K562 (cell line): ENCODE measurements at regions not wholly inside any gene's neighbourhood (a gene's known extent, or its start where the extent isn't known, plus 50 kb on each side); places are given as distances from the start of the nearest gene placed in this dataset.
A peak's percentile ranks its signal among the peaks of the same experiment; 100 is the strongest.

ENCODE experiments used
- ATAC-seq: fragments of 200-7000 bp; cut with Tn5 transposase; 3 replicates; pipeline ENCODE4 v1.9.1; 2020; ENCODE audit warnings: moderate library complexity
- BruUV-seq: library from RNA; stranded (reverse); fragments of 400-500 nt; replicated peaks from 2 replicates; lab custom pipeline; 2021; lab: Mats Ljungman, UMichigan
- CTCF ChIA-PET: fragments of 300-600 bp; formaldehyde crosslinking; extraction: SDS; loops from one replicate; lab custom pipeline; 2021; ENCODE audit warnings: low intra/inter-chr PET ratio; lab: Yijun Ruan, JAX
- POLR2A ChIA-PET: fragments of 300-600, 350-650 bp; sonication (Branson Sonifier 250); formaldehyde crosslinking; extraction: SDS; loops from one replicate; lab custom pipeline; 2021; ENCODE audit warnings: antibody characterized with exemption, inconsistent platforms; lab: Yijun Ruan, JAX
- DNase-seq, 4 experiments: peaks; one replicate each; pipeline versions ENCODE4 v3.0.0 to v3.0.0-alpha.2; 2011 to 2018; ENCODE audit warnings: low spot score in 3 of 4, mixed read lengths in 3 of 4; ENCODE audit errors: extremely low read depth in 1 of 4
- FAIRE-seq: peaks from 2 replicates; lab custom pipeline; 2011; peaks lifted over from hg19 to GRCh38; lab: Jason Lieb, UNC
- H2AFZ ChIP-seq: 2 replicates; pipeline ENCODE4 v1.6.0; 2011; ENCODE audit warnings: low read depth, low read length, control low read depth, inconsistent platforms
- H3K27ac ChIP-seq: fragments of 200-600 bp; 3 replicates; pipeline ENCODE4 v1.8.0; 2011; ENCODE audit warnings: low read depth, mild to moderate bottlenecking, control low read depth, inconsistent platforms, low read length, moderate library complexity, mixed read lengths; ENCODE audit errors: extremely low read depth
- H3K27me3 ChIP-seq, 2 experiments: fragments of 300-600 bp in 1 of 2; 2 replicates in 1 of 2; 3 replicates in 1 of 2; pipeline versions ENCODE4 v1.6.0 to v1.8.0; 2011; ENCODE audit warnings: inconsistent platforms in 2 of 2, low read length in 2 of 2, mild to moderate bottlenecking in 1 of 2, mixed read lengths in 1 of 2, moderate library complexity in 1 of 2; ENCODE audit not compliant: control insufficient read depth in 2 of 2, insufficient read depth in 2 of 2
- H3K36me3 ChIP-seq: fragments of 300-600 bp; 3 replicates; pipeline ENCODE4 v1.8.0; 2011; ENCODE audit warnings: mild to moderate bottlenecking, low read length, inconsistent platforms; ENCODE audit not compliant: control insufficient read depth, insufficient read depth
- H3K4me1 ChIP-seq, 2 experiments: fragments of 200-600 bp in 1 of 2; replicated peaks in 1 of 2; 2 replicates in 1 of 2; 3 replicates in 1 of 2; pipeline versions ENCODE4 v1.5.1 to v1.8.0; 2011; ENCODE audit warnings: inconsistent platforms in 2 of 2, low read length in 2 of 2, mild to moderate bottlenecking in 1 of 2, mixed read lengths in 1 of 2, moderate library complexity in 1 of 2; ENCODE audit not compliant: control insufficient read depth in 2 of 2, insufficient read depth in 2 of 2
- H3K4me2 ChIP-seq: 2 replicates; pipeline ENCODE4 v1.6.1; 2011; ENCODE audit warnings: low read length, control low read depth, inconsistent platforms, mixed read lengths; ENCODE audit not compliant: insufficient read depth
- H3K4me3 ChIP-seq: fragments of 200-600 bp; sonication (generic), shearing (Covaris generic); 2 replicates; pipeline ENCODE4 v1.5.1; 2016; ENCODE audit warnings: control low read depth, inconsistent platforms
- H3K79me2 ChIP-seq: fragments of 200-600 bp; 3 replicates; pipeline ENCODE4 v1.8.0; 2011; ENCODE audit warnings: low read length, inconsistent platforms; ENCODE audit not compliant: control insufficient read depth, insufficient read depth
- H3K9ac ChIP-seq, 2 experiments: 2 replicates each; pipeline versions ENCODE4 v1.6.0 to v1.6.1; 2011; ENCODE audit warnings: low read depth in 2 of 2, low read length in 2 of 2, control low read depth in 1 of 2, inconsistent platforms in 1 of 2, mild to moderate bottlenecking in 1 of 2, mixed read lengths in 1 of 2; ENCODE audit not compliant: insufficient read depth in 1 of 2
- H3K9me1 ChIP-seq: one replicate; pipeline ENCODE4 v1.6.0; 2011; ENCODE audit warnings: inconsistent platforms, mild to moderate bottlenecking, low read length, moderate library complexity; ENCODE audit not compliant: control insufficient read depth, insufficient read depth
- H3K9me3 ChIP-seq: replicated peaks from 2 replicates; pipeline ENCODE4 v1.5.1; 2011; ENCODE audit warnings: low read depth, low read length, inconsistent platforms; ENCODE audit not compliant: control insufficient read depth, insufficient read depth
- H4K20me1 ChIP-seq: replicated peaks from 2 replicates; pipeline ENCODE4 v1.6.1; 2011; ENCODE audit warnings: low read length, inconsistent platforms, mixed read lengths; ENCODE audit not compliant: control insufficient read depth, insufficient read depth
- ATF3 ChIP-seq, 2 experiments: fragments of 450-650 bp in 1 of 2; sonication (generic) in 1 of 2; formaldehyde crosslinking in 1 of 2; IDR thresholded peaks in 1 of 2; conservative IDR thresholded peaks in 1 of 2; 2 replicates each; pipeline versions ENCODE4 v1.6.1 to v1.8.1; 2016 to 2023; ENCODE audit warnings: mild to moderate bottlenecking in 2 of 2, moderate library complexity in 2 of 2, inconsistent platforms in 1 of 2, missing genetic modification reagents in 1 of 2
- CEBPG ChIP-seq, 3 experiments: fragments of 200-800 bp in 1 of 3; sonication (Bioruptor generic) in 1 of 3; sonication (generic) in 1 of 3; formaldehyde crosslinking in 1 of 3; IDR thresholded peaks in 2 of 3; conservative IDR thresholded peaks in 1 of 3; 2 replicates each; pipeline versions ENCODE4 v1.6.1 to v1.8.0; 2016 to 2022; ENCODE audit warnings: missing compliant biosample characterization in 2 of 3, missing genetic modification characterization in 2 of 3, mild to moderate bottlenecking in 1 of 3, missing genetic modification reagents in 1 of 3
- SAFB2 ChIP-seq: fragments of 200-400 bp; formaldehyde crosslinking; IDR thresholded peaks from 2 replicates; pipeline ENCODE4 v1.6.1; 2018; ENCODE audit warnings: borderline replicate concordance, low read length, low read depth, moderate library complexity; ENCODE audit not compliant: severe bottlenecking
- SRSF3 ChIP-seq: fragments of 200-400 bp; formaldehyde crosslinking; IDR thresholded peaks from 2 replicates; pipeline ENCODE4 v1.6.1; 2016; ENCODE audit warnings: mild to moderate bottlenecking, low read length, moderate library complexity; ENCODE audit not compliant: insufficient read depth
- ZFP1 ChIP-seq: fragments of 450-650 bp; formaldehyde crosslinking; IDR thresholded peaks from 2 replicates; pipeline ENCODE4 v1.4.0; 2020; ENCODE audit warnings: mild to moderate bottlenecking, mixed read lengths
- WGBS: fragments of 100-300 bp; shearing (Covaris generic); methylation state at CpG from one replicate; pipeline ENCODE4 v1.1.6; 2016; ENCODE audit warnings: low coverage, mixed read lengths; ENCODE audit not compliant: insufficient coverage; ENCODE audit errors: missing lambda C conversion rate; 5-methylcytosine and 5-hydroxymethylcytosine counted together
- in situ Hi-C: fragments of 300-500 bp; cut with MboI; formaldehyde crosslinking; loops from 4 replicates; pipeline ENCODE4 v1.15.0; 2018; ENCODE audit warnings: inconsistent platforms, mixed read lengths
- intact Hi-C: fragments of 100-400 bp; cut with micrococcal nuclease; formaldehyde crosslinking; loops from 2 replicates; pipeline ENCODE4 v1.14.2; 2022
- TF ChIP-seq, protein P1 (sequence below): fragments of 250-450 bp; sonication (Bioruptor Pico); IDR thresholded peaks from 2 replicates; pipeline ENCODE4 v1.8.0; 2022; ENCODE audit warnings: moderate library complexity, mild to moderate bottlenecking, inconsistent platforms
- TF ChIP-seq, protein P2 (sequence below): fragments of 450-650 bp; formaldehyde crosslinking; IDR thresholded peaks from 2 replicates; pipeline ENCODE4 v1.4.0; 2022; ENCODE audit warnings: mild to moderate bottlenecking, moderate library complexity

GRCh38 chr2:45180033-45180746, 170.9 kb upstream of the SIX2 start:
- WGBS: 0% methylated on average over 2 of the region's 6 CpGs

More at GRCh38 chr2:45180033-45180746, 170.9 kb upstream of the SIX2 start:
- no peak for FAIRE-seq
- Histone ChIP-seq H3K79me2 (no peaks in the 10 kb centered on the region), H3K36me3 (no peaks in the 10 kb centered on the region), H3K4me3 (no peak overlapping the region), H3K9me3 (no peaks in the 10 kb centered on the region), H2AFZ (no peak overlapping the region), H3K4me1 (no peaks in the 10 kb centered on the region), H3K9ac (no peak overlapping the region), H3K9me1 (no peaks in the 10 kb centered on the region), H3K4me2 (no peak overlapping the region), H4K20me1 (no peaks in the 10 kb centered on the region; the same call in 1 of the 2 replicates), H3K27ac (no peak overlapping the region), H3K27me3 (peaks cover 0 to 6% of the 10 kb centered on the region in 2 experiments; a peak in 2 of 5 replicates)
- POLR2A ChIA-PET: no interaction called here
- CTCF ChIA-PET: no interaction called here
- no TSS peak for BruUV-seq
- TF ChIP-seq CEBPG (CRISPR knock-in tag; IDR thresholded peaks at IDR 0.05) (no peak), CEBPG (tag; conservative IDR thresholded peaks at IDR 0.05 in 1 of 2, IDR thresholded peaks at IDR 0.05 in 1 of 2) (peak in 1 of 2 experiments; percentile 61; a peak in 2 of 4 replicates), ZFP1 (CRISPR knock-in tag) (no peak), SRSF3 (no peak), ATF3 (IDR thresholded peaks at IDR 0.05) (peak; percentile 47; the same call in 1 of the 2 replicates), ATF3 (CRISPR knock-in tag; conservative IDR thresholded peaks at IDR 0.05) (no peak), SAFB2 (no peak)
- TF ChIP-seq, protein P1, sequence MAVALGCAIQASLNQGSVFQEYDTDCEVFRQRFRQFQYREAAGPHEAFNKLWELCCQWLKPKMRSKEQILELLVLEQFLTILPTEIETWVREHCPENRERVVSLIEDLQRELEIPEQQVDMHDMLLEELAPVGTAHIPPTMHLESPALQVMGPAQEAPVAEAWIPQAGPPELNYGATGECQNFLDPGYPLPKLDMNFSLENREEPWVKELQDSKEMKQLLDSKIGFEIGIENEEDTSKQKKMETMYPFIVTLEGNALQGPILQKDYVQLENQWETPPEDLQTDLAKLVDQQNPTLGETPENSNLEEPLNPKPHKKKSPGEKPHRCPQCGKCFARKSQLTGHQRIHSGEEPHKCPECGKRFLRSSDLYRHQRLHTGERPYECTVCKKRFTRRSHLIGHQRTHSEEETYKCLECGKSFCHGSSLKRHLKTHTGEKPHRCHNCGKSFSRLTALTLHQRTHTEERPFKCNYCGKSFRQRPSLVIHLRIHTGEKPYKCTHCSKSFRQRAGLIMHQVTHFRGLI: no peak
- TF ChIP-seq, protein P2, sequence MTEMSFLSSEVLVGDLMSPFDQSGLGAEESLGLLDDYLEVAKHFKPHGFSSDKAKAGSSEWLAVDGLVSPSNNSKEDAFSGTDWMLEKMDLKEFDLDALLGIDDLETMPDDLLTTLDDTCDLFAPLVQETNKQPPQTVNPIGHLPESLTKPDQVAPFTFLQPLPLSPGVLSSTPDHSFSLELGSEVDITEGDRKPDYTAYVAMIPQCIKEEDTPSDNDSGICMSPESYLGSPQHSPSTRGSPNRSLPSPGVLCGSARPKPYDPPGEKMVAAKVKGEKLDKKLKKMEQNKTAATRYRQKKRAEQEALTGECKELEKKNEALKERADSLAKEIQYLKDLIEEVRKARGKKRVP: 0 out of 2 replicates have a peak, but pooled peaks have one; percentile 17
- in situ Hi-C loops: no loop called here
- no peak for DNase-seq
- intact Hi-C loops: no loop called here
- no peak for ATAC-seq
